IMR-90 (cell line): ENCODE measurements at regions not wholly inside any gene's neighbourhood (a gene's known extent, or its start where the extent isn't known, plus 50 kb on each side); places are given as distances from the start of the nearest gene placed in this dataset.

ENCODE experiments used
- ATAC-seq: fragments of 200-7000 bp; cut with Tn5 transposase; 2 replicates; pipeline ENCODE4 v1.9.1; 2020; ENCODE audit warnings: low read depth, mild to moderate bottlenecking, moderate library complexity
- BruUV-seq: library from RNA; stranded (reverse); fragments of 400-500 nt; replicated peaks from 2 replicates; lab custom pipeline; 2021; lab: Mats Ljungman, UMichigan
- CTCF ChIA-PET: fragments of 300-600 bp; formaldehyde crosslinking; extraction: SDS; loops from one replicate; lab custom pipeline; 2021; ENCODE audit warnings: antibody characterized with exemption; lab: Yijun Ruan, JAX
- POLR2A ChIA-PET: fragments of 300-600 bp; sonication (Branson Sonifier 250); formaldehyde crosslinking; loops from one replicate; lab custom pipeline; 2022; ENCODE audit warnings: antibody characterized with exemption; ENCODE audit not compliant: unreplicated experiment; lab: Charles Lee
- DNase-seq: peaks from one replicate; pipeline ENCODE4 v3.0.0; 2013
- H2AFZ ChIP-seq: replicated peaks from 2 replicates; pipeline ENCODE3; 2013; ENCODE audit warnings: low read length, mild to moderate bottlenecking; ENCODE audit not compliant: poor library complexity
- H2AK5ac ChIP-seq: 2 replicates; pipeline ENCODE4 v1.6.1; 2013; ENCODE audit warnings: low read depth, low read length, inconsistent platforms
- H2AK9ac ChIP-seq: replicated peaks from 2 replicates; pipeline ENCODE3; 2013; ENCODE audit warnings: mild to moderate bottlenecking, low read depth, low read length, moderate library complexity; ENCODE audit not compliant: poor library complexity
- H2BK120ac ChIP-seq: 2 replicates; pipeline ENCODE4 v1.6.1; 2013; ENCODE audit warnings: low read depth, low read length, inconsistent platforms
- H2BK15ac ChIP-seq: 3 replicates; pipeline ENCODE4 v1.6.1; 2013; ENCODE audit warnings: low read depth, low read length, inconsistent platforms
- H2BK20ac ChIP-seq: 2 replicates; pipeline ENCODE4 v1.6.1; 2013; ENCODE audit warnings: low read depth, mild to moderate bottlenecking, inconsistent platforms, low read length, moderate library complexity
- H2BK5ac ChIP-seq: 2 replicates; pipeline ENCODE4 v1.6.1; 2013; ENCODE audit warnings: mild to moderate bottlenecking, low read depth, low read length, inconsistent platforms; ENCODE audit not compliant: poor library complexity, severe bottlenecking
- H3K14ac ChIP-seq: replicated peaks from 2 replicates; pipeline ENCODE4 v1.6.1; 2013; ENCODE audit warnings: low read depth, low read length, inconsistent platforms
- H3K18ac ChIP-seq: 2 replicates; pipeline ENCODE4 v1.6.1; 2013; ENCODE audit warnings: low read depth, low read length, control low read depth
- H3K23ac ChIP-seq: 2 replicates; pipeline ENCODE4 v1.6.1; 2013; ENCODE audit warnings: low read depth, low read length, inconsistent platforms
- H3K27ac ChIP-seq: 2 replicates; pipeline ENCODE4 v1.5.1; 2013; ENCODE audit warnings: mild to moderate bottlenecking, control low read depth, low read length; ENCODE audit not compliant: insufficient read depth
- H3K27me3 ChIP-seq: 2 replicates; pipeline ENCODE4 v1.6.1; 2013; ENCODE audit warnings: low read length; ENCODE audit not compliant: control insufficient read depth, insufficient read depth
- H3K36me3 ChIP-seq: 2 replicates; pipeline ENCODE4 v1.6.1; 2013; ENCODE audit warnings: low read length, mixed read lengths; ENCODE audit not compliant: control insufficient read depth, insufficient read depth
- H3K4ac ChIP-seq: 2 replicates; pipeline ENCODE4 v1.6.1; 2013; ENCODE audit warnings: low read depth, low read length, inconsistent platforms
- H3K4me1 ChIP-seq: 2 replicates; pipeline ENCODE4 v1.6.1; 2013; ENCODE audit warnings: low read length, mixed read lengths; ENCODE audit not compliant: control insufficient read depth, insufficient read depth
- H3K4me2 ChIP-seq: 2 replicates; pipeline ENCODE4 v1.6.1; 2013; ENCODE audit warnings: low read depth, mild to moderate bottlenecking, control low read depth, low read length, moderate library complexity
- H3K4me3 ChIP-seq: 2 replicates; pipeline ENCODE4 v1.5.1; 2013; ENCODE audit warnings: low read depth, mild to moderate bottlenecking, control low read depth, low read length, moderate library complexity; ENCODE audit not compliant: insufficient read depth
- H3K56ac ChIP-seq: 2 replicates; pipeline ENCODE4 v1.6.1; 2013; ENCODE audit warnings: low read length, inconsistent platforms; ENCODE audit not compliant: insufficient read depth; ENCODE audit errors: extremely low read depth
- H3K79me1 ChIP-seq, 2 experiments: 2 replicates each; pipeline ENCODE4 v1.6.1; 2013; ENCODE audit warnings: low read length in 2 of 2, inconsistent platforms in 1 of 2, low read depth in 1 of 2
- H3K9ac ChIP-seq: 2 replicates; pipeline ENCODE4 v1.6.1; 2013; ENCODE audit warnings: low read depth, low read length, control low read depth
- H3K9me1 ChIP-seq: 2 replicates; pipeline ENCODE4 v1.6.1; 2013; ENCODE audit warnings: low read length, inconsistent platforms; ENCODE audit not compliant: insufficient read depth
- H3K9me3 ChIP-seq: 2 replicates; pipeline ENCODE4 v1.6.1; 2013; ENCODE audit warnings: low read length; ENCODE audit not compliant: control insufficient read depth, insufficient read depth
- H4K20me1 ChIP-seq: 2 replicates; pipeline ENCODE4 v1.6.1; 2013; ENCODE audit warnings: low read length, inconsistent platforms; ENCODE audit not compliant: insufficient read depth
- H4K5ac ChIP-seq: 2 replicates; pipeline ENCODE4 v1.6.1; 2013; ENCODE audit warnings: mild to moderate bottlenecking, low read depth, low read length, control low read depth
- H4K8ac ChIP-seq, 2 experiments: 2 replicates each; pipeline ENCODE4 v1.6.1; 2013; ENCODE audit warnings: low read depth in 2 of 2, low read length in 2 of 2, control low read depth in 1 of 2, inconsistent platforms in 1 of 2
- H4K91ac ChIP-seq: 2 replicates; pipeline ENCODE4 v1.6.1; 2013; ENCODE audit warnings: low read depth, low read length, inconsistent platforms; ENCODE audit not compliant: insufficient read depth
- BHLHE40 ChIP-seq: fragments of 150-350 bp; IDR thresholded peaks from 2 replicates; pipeline ENCODE4 v1.6.1; 2016; ENCODE audit warnings: mild to moderate bottlenecking, low read depth, low read length
- CEBPB ChIP-seq: IDR thresholded peaks from 2 replicates; pipeline ENCODE4 v1.6.1; 2012; ENCODE audit warnings: low read depth, low read length, improper control_type of control experiment
- CHD1 ChIP-seq: IDR thresholded peaks from 2 replicates; pipeline ENCODE4 v1.6.1; 2012; ENCODE audit warnings: low read depth, low read length, improper control_type of control experiment
- CTCF ChIP-seq: conservative IDR thresholded peaks from 2 replicates; pipeline ENCODE4 v1.5.1; 2012; ENCODE audit warnings: mild to moderate bottlenecking, low read depth, low read length, improper control_type of control experiment
- ELK1 ChIP-seq: fragments of 150-350 bp; IDR thresholded peaks from 2 replicates; pipeline ENCODE4 v1.6.1; 2016; ENCODE audit warnings: low read depth, mild to moderate bottlenecking, low read length, moderate library complexity, borderline replicate concordance
- FOS ChIP-seq: fragments of 150-350 bp; IDR thresholded peaks from 2 replicates; pipeline ENCODE4 v1.6.1; 2016; ENCODE audit warnings: low read depth, low read length
- MAFK ChIP-seq: IDR thresholded peaks from 2 replicates; pipeline ENCODE4 v1.6.1; 2012; ENCODE audit warnings: low read depth, low read length, improper control_type of control experiment
- MAZ ChIP-seq: IDR thresholded peaks from 2 replicates; pipeline ENCODE4 v1.6.1; 2012; ENCODE audit warnings: low read depth, mild to moderate bottlenecking, low read length, improper control_type of control experiment, moderate library complexity, borderline replicate concordance
- MXI1 ChIP-seq: IDR thresholded peaks from 2 replicates; pipeline ENCODE4 v1.6.1; 2012; ENCODE audit warnings: low read depth, mild to moderate bottlenecking, low read length, moderate library complexity, borderline replicate concordance
- NFE2L2 ChIP-seq: fragments of 150-350 bp; IDR thresholded peaks from 2 replicates; pipeline ENCODE4 v1.6.1; 2016; ENCODE audit warnings: low read depth, mild to moderate bottlenecking, low read length
- POLR2A ChIP-seq: IDR thresholded peaks from 2 replicates; pipeline ENCODE4 v1.6.1; 2012; ENCODE audit warnings: mild to moderate bottlenecking, low read depth, low read length
- RAD21 ChIP-seq: IDR thresholded peaks from 2 replicates; pipeline ENCODE4 v1.6.1; 2012; ENCODE audit warnings: low read length, improper control_type of control experiment
- RCOR1 ChIP-seq: IDR thresholded peaks from 2 replicates; pipeline ENCODE4 v1.6.1; 2012; ENCODE audit warnings: mild to moderate bottlenecking, low read length, improper control_type of control experiment; ENCODE audit not compliant: insufficient replicate concordance
- RFX5 ChIP-seq: IDR thresholded peaks from 2 replicates; pipeline ENCODE4 v1.8.0; 2012; ENCODE audit warnings: low read depth, mild to moderate bottlenecking, low read length, moderate library complexity
- SMC3 ChIP-seq: fragments of 150-350 bp; IDR thresholded peaks from 2 replicates; pipeline ENCODE4 v1.6.1; 2016; ENCODE audit warnings: low read depth, mild to moderate bottlenecking, antibody characterized with exemption, low read length, moderate library complexity
- USF2 ChIP-seq: fragments of 150-350 bp; IDR thresholded peaks from 2 replicates; pipeline ENCODE4 v1.6.1; 2017; ENCODE audit warnings: mild to moderate bottlenecking, antibody characterized with exemption, low read length, low read depth
- WGBS, 2 experiments: methylation state at CpG; one replicate each; pipeline versions ENCODE4 v1.1.5 to v1.1.7; 2013; ENCODE audit warnings: missing lambda C conversion rate in 2 of 2; ENCODE audit not compliant: insufficient read length in 1 of 2; ENCODE audit errors: extremely low coverage in 2 of 2; 5-methylcytosine and 5-hydroxymethylcytosine counted together
- dilution Hi-C: fragments of 300-500 bp; cut with HindIII; formaldehyde crosslinking; loops from one replicate; pipeline ENCODE4 v1.14.3; 2018; ENCODE audit warnings: low sequenced_read_pairs; ENCODE audit not compliant: unreplicated experiment
- in situ Hi-C: fragments of 300-500 bp; cut with MboI; formaldehyde crosslinking; loops from 3 replicates; pipeline ENCODE4 v1.14.3; 2019; ENCODE audit warnings: low sequenced_read_pairs, inconsistent platforms, mixed read lengths
- intact Hi-C: fragments of 100-400 bp; cut with micrococcal nuclease; formaldehyde crosslinking; loops from 2 replicates; pipeline ENCODE4 v1.10.0; 2022

- dilution Hi-C loops, result no loop called here
Observed at GRCh38 chr12:98328467-98328866, 186.9 kb upstream of the TMPO start.

More at GRCh38 chr12:98328467-98328866, 186.9 kb upstream of the TMPO start:
- Histone ChIP-seq H3K4ac (no peak overlapping the region), H3K4me2 (no peak overlapping the region), H2BK15ac (no peak overlapping the region), H2BK120ac (no peak overlapping the region), H4K91ac (no peak overlapping the region), H2AK5ac (no peak overlapping the region), H2BK20ac (no peak overlapping the region), H3K79me1 (no peaks in the 10 kb centered on the region), H3K27me3 (no peaks in the 10 kb centered on the region), H2AFZ (no peak overlapping the region), H3K18ac (no peak overlapping the region), H2AK9ac (no peak overlapping the region), H4K20me1 (no peaks in the 10 kb centered on the region), H3K4me1 (no peaks in the 10 kb centered on the region), H3K27ac (no peak overlapping the region), H3K36me3 (no peaks in the 10 kb centered on the region), H3K56ac (no peak overlapping the region), H3K23ac (no peak overlapping the region), H4K8ac (no peak overlapping the region), H3K14ac (no peak overlapping the region), H3K4me3 (no peak overlapping the region), H4K5ac (no peak overlapping the region), H3K9me3 (no peaks in the 10 kb centered on the region), H2BK5ac (no peak overlapping the region), H3K9me1 (no peaks in the 10 kb centered on the region), H3K9ac (no peak overlapping the region)
- ATAC-seq (no peak), DNase-seq (no peak)
- ChIA-PET CTCF (no interaction called here), POLR2A (no interaction called here)
- no peak for TF ChIP-seq BHLHE40
- no peak for TF ChIP-seq POLR2A
- TF ChIP-seq CEBPB, result no peak
- TF ChIP-seq SMC3, result no peak
- TF ChIP-seq NFE2L2, result no peak
- no peak for TF ChIP-seq ELK1
- no peak for TF ChIP-seq FOS
- no peak for TF ChIP-seq RCOR1
- TF ChIP-seq CTCF, result no peak
- TF ChIP-seq RAD21, result no peak
- no peak for TF ChIP-seq MAFK
- no peak for TF ChIP-seq USF2
- TF ChIP-seq MAZ, result no peak
- TF ChIP-seq MXI1, result no peak
- no peak for TF ChIP-seq RFX5
- no peak for TF ChIP-seq CHD1
- in situ Hi-C loops (no loop called here), intact Hi-C loops (no loop called here)
- BruUV-seq, result no TSS peak
- no CpG with 5 or more reads among the region's 2 CpGs for WGBS, 2 experiments
